ENCODE measurements at regions not wholly inside any gene's neighbourhood (a gene's known extent, or its start where the extent isn't known, plus 50 kb on each side); places are given as distances from the start of the nearest gene placed in this dataset.
"Not testable (repeated sequence)": the region's sequence is repeated elsewhere in the genome, so short reads cannot be mapped to it uniquely, and the experiment has no call there.

DNA sequence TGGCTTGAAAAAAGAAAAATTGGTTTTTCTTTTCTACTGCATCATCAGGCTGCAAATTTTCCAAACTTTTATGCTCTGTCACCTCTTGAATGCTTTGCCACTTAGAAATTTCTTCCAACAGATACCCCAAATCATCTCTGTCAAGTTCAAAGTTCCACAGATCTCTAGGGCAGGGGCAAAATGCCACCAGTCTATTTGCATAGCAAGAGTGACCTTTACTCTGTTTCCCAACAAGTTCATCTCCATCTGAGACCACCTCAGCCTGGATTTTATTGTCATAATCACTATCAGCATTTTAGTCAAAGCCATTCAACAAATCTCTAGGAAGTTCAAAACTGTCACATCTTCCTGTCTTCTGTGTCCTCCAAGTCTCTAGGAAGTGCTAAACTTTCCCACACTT is 240.3 kb downstream of the DPY19L2 start:
- H3K9me3 ChIP-seq (ENCODE audit: control insufficient read depth in 1 of 2, low read length in 2 of 2); POLR2A ChIA-PET (ENCODE audit: partially characterized antibody); H3K36me3 ChIP-seq (ENCODE audit: insufficient read depth, low read length); H3K27me3 ChIP-seq (ENCODE audit: insufficient read depth, low read length); intact Hi-C loops (cut with micrococcal nuclease); H3K27me3 Mint-ChIP-seq; H3K9me3 Mint-ChIP-seq; H3K4me1 ChIP-seq (ENCODE audit: insufficient read depth, low read length); H3K36me3 Mint-ChIP-seq; DNase-seq; H3K4me3 Mint-ChIP-seq; H3K27ac ChIP-seq (ENCODE audit: low read depth, low read length); H3K27ac Mint-ChIP-seq; H3K4me1 Mint-ChIP-seq; H3K4me3 ChIP-seq (ENCODE audit: low read length in 2 of 2): not testable (repeated sequence)
- CTCF ChIA-PET (ENCODE audit: partially characterized antibody), result interaction anchor here (1.5 kb wide), 1 partner anchor 8 kb away, joined by 4 read pairs; no protein-coding TSS in a partner anchor

DNA sequence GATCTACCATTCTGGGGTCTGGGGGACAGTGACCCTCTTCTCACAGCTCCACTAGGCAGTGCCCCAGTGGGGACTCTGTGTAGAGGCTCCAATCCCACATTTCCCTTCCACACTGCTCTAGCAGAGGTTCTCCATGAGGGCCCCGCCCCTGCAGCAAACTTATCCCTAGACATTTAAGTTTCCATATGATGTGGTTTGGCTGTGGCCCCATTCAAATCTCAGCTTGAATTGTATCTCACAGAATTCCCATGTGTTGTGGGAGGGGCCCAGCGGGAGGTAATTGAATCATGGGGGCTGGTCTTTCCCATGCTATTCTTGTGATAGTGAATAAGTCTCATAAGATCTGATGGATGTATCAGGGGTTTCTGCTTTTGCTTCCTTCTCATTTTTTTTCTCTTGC is 241.3 kb downstream of the DPY19L2 start:
- DNase-seq; H3K4me3 Mint-ChIP-seq; H3K27ac ChIP-seq (ENCODE audit: low read depth, low read length); H3K4me3 ChIP-seq (ENCODE audit: low read length in 2 of 2); intact Hi-C loops (cut with micrococcal nuclease); H3K9me3 Mint-ChIP-seq; H3K27me3 Mint-ChIP-seq; H3K27me3 ChIP-seq (ENCODE audit: insufficient read depth, low read length); H3K27ac Mint-ChIP-seq; H3K9me3 ChIP-seq (ENCODE audit: control insufficient read depth in 1 of 2, low read length in 2 of 2); POLR2A ChIA-PET (ENCODE audit: partially characterized antibody); H3K36me3 Mint-ChIP-seq; H3K36me3 ChIP-seq (ENCODE audit: insufficient read depth, low read length); CTCF ChIA-PET (ENCODE audit: partially characterized antibody); H3K4me1 Mint-ChIP-seq; H3K4me1 ChIP-seq (ENCODE audit: insufficient read depth, low read length): not testable (repeated sequence)

DNA sequence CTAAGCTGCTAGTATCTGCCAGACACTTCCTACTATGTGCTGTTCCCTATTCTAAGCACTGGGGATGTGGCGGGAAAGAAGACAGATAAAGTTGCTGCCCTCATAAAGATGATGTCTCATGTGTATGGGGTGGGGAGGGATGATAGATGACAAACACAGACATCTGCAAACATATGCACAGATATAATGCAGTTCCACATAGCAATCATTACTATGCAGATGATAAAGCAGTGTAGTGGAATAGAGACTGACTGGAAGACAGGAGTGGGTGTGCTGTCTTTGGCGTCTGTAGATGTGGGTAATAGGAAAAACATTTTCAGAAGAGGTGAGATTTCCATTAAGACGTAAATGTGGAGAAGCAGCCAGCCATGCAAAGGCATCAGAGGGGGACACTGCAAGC is 243.6 kb downstream of the DPY19L2 start:
- no peak for DNase-seq
- ChIA-PET POLR2A (ENCODE audit: partially characterized antibody) (no interaction called here), CTCF (ENCODE audit: partially characterized antibody) (no interaction called here)
- H3K9me3 Mint-ChIP-seq, result peaks cover 0 to 2% (median 0%) of the 10 kb centered on the region in 8 donors
- Histone ChIP-seq H3K4me1 (ENCODE audit: insufficient read depth, low read length) (no peaks in the 10 kb centered on the region), H3K4me3 (ENCODE audit: low read length in 2 of 2) (no peak overlapping the region), H3K27me3 (ENCODE audit: insufficient read depth, low read length) (no peaks in the 10 kb centered on the region), H3K9me3 (ENCODE audit: control insufficient read depth in 1 of 2, low read length in 2 of 2) (no peaks in the 10 kb centered on the region), H3K27ac (ENCODE audit: low read depth, low read length) (no peak overlapping the region), H3K36me3 (ENCODE audit: insufficient read depth, low read length) (no peaks in the 10 kb centered on the region)
- peaks cover 1 to 4% of the 10 kb centered on the region in 2 donors for H3K27me3 Mint-ChIP-seq
- intact Hi-C loops (cut with micrococcal nuclease), result loop anchor here (5.0 kb wide), 1 partner anchor 833 kb away; no protein-coding TSS in a partner anchor
- H3K36me3 Mint-ChIP-seq, result no peaks in the 10 kb centered on the region
- H3K27ac Mint-ChIP-seq, result no peak overlapping the region
- H3K4me3 Mint-ChIP-seq, result no peak overlapping the region
- no peaks in the 10 kb centered on the region for H3K4me1 Mint-ChIP-seq

DNA sequence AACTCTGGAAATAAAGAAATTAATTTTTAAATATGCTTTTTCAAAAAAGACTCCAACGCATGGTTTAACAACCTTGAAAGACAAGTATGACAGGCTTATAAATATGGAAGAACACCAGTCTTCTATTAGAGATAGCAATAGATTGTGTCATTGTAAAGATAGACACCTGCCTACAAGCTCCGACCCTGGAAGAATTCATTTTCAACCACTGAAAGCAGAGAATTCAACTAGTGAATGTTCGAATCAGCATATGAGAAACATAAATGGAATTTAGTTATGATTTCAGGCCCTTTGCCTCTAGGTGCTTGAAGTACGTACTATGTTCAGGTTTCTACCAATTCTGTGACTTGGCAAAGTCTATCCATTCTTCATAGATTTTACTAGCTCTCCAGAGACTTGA is 244.5 kb downstream of the DPY19L2 start:
- POLR2A ChIA-PET (ENCODE audit: partially characterized antibody), result no interaction called here
- peaks cover 0 to 6% (median 0%) of the 10 kb centered on the region in 8 donors for H3K9me3 Mint-ChIP-seq
- H3K4me1 ChIP-seq (ENCODE audit: insufficient read depth, low read length), result no peaks in the 10 kb centered on the region
- H3K9me3 ChIP-seq (ENCODE audit: control insufficient read depth in 1 of 2, low read length in 2 of 2), result no peaks in the 10 kb centered on the region
- H3K4me1 Mint-ChIP-seq, result no peaks in the 10 kb centered on the region
- H3K36me3 Mint-ChIP-seq, result no peaks in the 10 kb centered on the region
- H3K4me3 ChIP-seq (ENCODE audit: low read length in 2 of 2), result no peak overlapping the region
- CTCF ChIA-PET (ENCODE audit: partially characterized antibody), result no interaction called here
- intact Hi-C loops (cut with micrococcal nuclease), result loop anchor here (5.0 kb wide), 1 partner anchor 833 kb away; no protein-coding TSS in a partner anchor
- H3K27ac Mint-ChIP-seq, result no peak overlapping the region
- no peak overlapping the region for H3K4me3 Mint-ChIP-seq
- H3K27me3 ChIP-seq (ENCODE audit: insufficient read depth, low read length), result no peaks in the 10 kb centered on the region
- H3K27ac ChIP-seq (ENCODE audit: low read depth, low read length), result no peak overlapping the region
- DNase-seq, result no peak
- no peaks in the 10 kb centered on the region for H3K36me3 ChIP-seq (ENCODE audit: insufficient read depth, low read length)
- peaks cover 1 to 4% of the 10 kb centered on the region in 2 donors for H3K27me3 Mint-ChIP-seq

DNA sequence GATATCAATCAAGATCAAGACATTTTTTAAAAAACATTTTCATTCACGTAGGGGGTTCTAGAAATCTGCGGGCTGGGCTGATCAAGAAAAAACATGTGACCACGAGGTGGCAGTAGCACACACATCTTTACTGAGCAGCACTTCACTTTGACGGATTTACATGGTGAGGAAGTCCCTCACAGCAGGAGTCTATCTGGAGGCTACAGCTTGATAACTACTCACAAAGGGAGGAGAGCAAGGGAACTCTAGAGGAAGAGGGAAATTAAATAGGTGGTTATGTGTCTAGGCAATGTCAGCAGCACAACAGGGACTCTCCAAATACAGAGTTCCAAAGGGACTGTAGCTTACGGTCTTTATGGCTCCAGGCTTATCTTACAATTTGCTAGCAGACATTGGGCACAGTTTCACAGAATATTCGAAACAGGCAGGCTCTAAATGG is 248.1 kb downstream of the DPY19L2 start:
- H3K4me1 ChIP-seq (ENCODE audit: insufficient read depth, low read length), result no peaks in the 10 kb centered on the region
- Mint-ChIP-seq H3K27me3 (peaks cover 1 to 2% of the 10 kb centered on the region in 2 donors), H3K27ac (no peak overlapping the region), H3K4me1 (no peaks in the 10 kb centered on the region), H3K4me3 (no peak overlapping the region), H3K9me3 (peaks cover 0 to 6% (median 0%) of the 10 kb centered on the region in 8 donors), H3K36me3 (no peaks in the 10 kb centered on the region)
- H3K4me3 ChIP-seq (ENCODE audit: low read length in 2 of 2), result no peak overlapping the region
- no peaks in the 10 kb centered on the region for H3K9me3 ChIP-seq (ENCODE audit: control insufficient read depth in 1 of 2, low read length in 2 of 2)
- H3K27ac ChIP-seq (ENCODE audit: low read depth, low read length), result no peak overlapping the region
- no peaks in the 10 kb centered on the region for H3K36me3 ChIP-seq (ENCODE audit: insufficient read depth, low read length)
- CTCF ChIA-PET (ENCODE audit: partially characterized antibody), result interaction anchor here (1.4 to 2.4 kb wide), 3 partner anchors 9 to 382 kb away, joined by 4 to 16 read pairs (median 5); no protein-coding TSS in a partner anchor
- intact Hi-C loops (cut with micrococcal nuclease), result loop anchor here (5.0 kb wide), 1 partner anchor 837 kb away; no protein-coding TSS in a partner anchor
- peak in 4 of 5 donors; percentile 1 to 24 (median 4) for DNase-seq
- H3K27me3 ChIP-seq (ENCODE audit: insufficient read depth, low read length), result no peaks in the 10 kb centered on the region
- POLR2A ChIA-PET (ENCODE audit: partially characterized antibody), result no interaction called here

DNA sequence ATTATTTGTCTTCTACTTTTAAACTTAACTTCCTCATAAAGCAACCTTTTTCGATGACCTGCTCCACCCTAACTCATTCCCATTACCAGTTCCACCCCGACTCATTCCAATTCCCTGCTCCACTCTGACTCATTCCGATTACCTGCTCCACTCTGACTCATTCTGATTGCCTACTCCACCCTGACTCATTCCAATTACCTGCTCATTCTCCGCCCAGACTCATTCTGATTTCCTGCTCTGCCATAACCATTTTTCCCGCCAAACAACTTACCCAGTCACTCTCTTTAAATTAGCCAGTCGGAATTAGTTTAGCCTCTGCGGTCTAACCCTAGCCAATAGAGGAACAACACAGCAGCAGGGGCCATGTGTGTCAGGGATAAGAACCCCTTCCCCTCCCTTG is 249.1 kb downstream of the DPY19L2 start:
- H3K4me3 Mint-ChIP-seq, result no peak overlapping the region
- H3K36me3 Mint-ChIP-seq, result no peaks in the 10 kb centered on the region
- Histone ChIP-seq H3K4me3 (ENCODE audit: low read length in 2 of 2) (no peak overlapping the region), H3K4me1 (ENCODE audit: insufficient read depth, low read length) (no peaks in the 10 kb centered on the region), H3K27ac (ENCODE audit: low read depth, low read length) (no peak overlapping the region), H3K27me3 (ENCODE audit: insufficient read depth, low read length) (no peaks in the 10 kb centered on the region), H3K9me3 (ENCODE audit: control insufficient read depth in 1 of 2, low read length in 2 of 2) (no peaks in the 10 kb centered on the region), H3K36me3 (ENCODE audit: insufficient read depth, low read length) (no peaks in the 10 kb centered on the region)
- intact Hi-C loops (cut with micrococcal nuclease), result no loop called here
- peaks cover 1 to 2% of the 10 kb centered on the region in 2 donors for H3K27me3 Mint-ChIP-seq
- peaks cover 0 to 12% (median 4%) of the 10 kb centered on the region in 8 donors for H3K9me3 Mint-ChIP-seq
- no peaks in the 10 kb centered on the region for H3K4me1 Mint-ChIP-seq
- DNase-seq, result no peak
- CTCF ChIA-PET (ENCODE audit: partially characterized antibody), result no interaction called here
- POLR2A ChIA-PET (ENCODE audit: partially characterized antibody), result no interaction called here
- no peak overlapping the region for H3K27ac Mint-ChIP-seq

DNA sequence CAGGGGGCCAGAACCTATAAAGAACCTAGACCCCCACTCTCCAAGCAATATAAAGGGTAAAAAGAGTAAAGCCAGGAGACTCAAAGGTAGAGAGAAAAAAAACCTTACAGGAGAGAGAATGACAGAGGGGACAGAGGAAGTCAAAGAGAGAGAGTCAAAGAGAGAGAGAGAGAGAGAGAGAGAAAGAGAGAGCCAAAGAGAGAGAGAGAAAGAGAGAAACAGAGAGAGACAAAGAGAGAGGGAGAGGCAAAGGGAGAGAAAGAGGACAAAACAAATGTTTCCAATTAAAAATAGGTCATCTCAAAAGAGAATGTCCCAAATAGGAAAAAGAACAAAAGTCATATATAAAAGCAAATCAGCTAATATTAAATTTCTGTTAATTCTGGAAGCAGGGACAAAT is 251.5 kb downstream of the DPY19L2 start:
- Mint-ChIP-seq H3K27ac (no peak overlapping the region), H3K36me3 (no peaks in the 10 kb centered on the region), H3K4me1 (no peaks in the 10 kb centered on the region), H3K27me3 (peaks cover 3 to 4% of the 10 kb centered on the region in 2 donors), H3K9me3 (peaks cover 0 to 15% (median 4%) of the 10 kb centered on the region in 8 donors), H3K4me3 (no peak overlapping the region)
- ChIA-PET POLR2A (ENCODE audit: partially characterized antibody) (no interaction called here), CTCF (ENCODE audit: partially characterized antibody) (interaction anchor here (1.0 kb wide), 1 partner anchor 386 kb away, joined by 3 read pairs; no protein-coding TSS in a partner anchor)
- H3K4me1 ChIP-seq (ENCODE audit: insufficient read depth, low read length), result no peaks in the 10 kb centered on the region
- no peak overlapping the region for H3K27ac ChIP-seq (ENCODE audit: low read depth, low read length)
- no peaks in the 10 kb centered on the region for H3K9me3 ChIP-seq (ENCODE audit: control insufficient read depth in 1 of 2, low read length in 2 of 2)
- DNase-seq, result no peak
- intact Hi-C loops (cut with micrococcal nuclease), result no loop called here
- H3K4me3 ChIP-seq (ENCODE audit: low read length in 2 of 2), result no peak overlapping the region
- H3K36me3 ChIP-seq (ENCODE audit: insufficient read depth, low read length), result no peaks in the 10 kb centered on the region
- H3K27me3 ChIP-seq (ENCODE audit: insufficient read depth, low read length), result no peaks in the 10 kb centered on the region

DNA sequence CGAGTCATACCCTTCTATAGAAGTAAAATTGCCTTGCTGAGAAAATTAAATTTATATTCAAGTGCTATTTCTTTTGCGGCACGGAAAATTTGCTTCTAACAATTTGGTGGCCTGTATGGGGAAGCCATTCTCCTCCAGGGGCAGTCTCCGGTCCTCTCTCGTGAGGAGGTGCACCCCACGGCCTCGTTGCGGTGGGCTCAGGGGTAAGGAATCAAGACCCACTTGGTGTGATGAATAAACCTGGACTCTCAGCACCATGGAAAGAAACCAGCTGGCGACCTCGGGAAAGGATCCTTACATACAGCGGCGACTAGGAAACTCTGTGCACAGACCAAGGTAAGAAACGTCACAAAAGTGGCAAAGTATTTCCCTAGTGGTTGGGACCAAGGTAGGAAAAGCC is 252.9 kb downstream of the DPY19L2 start:
- Histone ChIP-seq H3K9me3 (ENCODE audit: control insufficient read depth in 1 of 2, low read length in 2 of 2) (no peaks in the 10 kb centered on the region), H3K4me1 (ENCODE audit: insufficient read depth, low read length) (no peaks in the 10 kb centered on the region), H3K36me3 (ENCODE audit: insufficient read depth, low read length) (no peaks in the 10 kb centered on the region), H3K27me3 (ENCODE audit: insufficient read depth, low read length) (no peaks in the 10 kb centered on the region), H3K4me3 (ENCODE audit: low read length in 2 of 2) (no peak overlapping the region), H3K27ac (ENCODE audit: low read depth, low read length) (no peak overlapping the region)
- H3K36me3 Mint-ChIP-seq, result no peaks in the 10 kb centered on the region
- CTCF ChIA-PET (ENCODE audit: partially characterized antibody), result no interaction called here
- POLR2A ChIA-PET (ENCODE audit: partially characterized antibody), result no interaction called here
- peaks cover 0 to 13% (median 4%) of the 10 kb centered on the region in 8 donors for H3K9me3 Mint-ChIP-seq
- intact Hi-C loops (cut with micrococcal nuclease), result no loop called here
- DNase-seq, result no peak
- no peak overlapping the region for H3K4me3 Mint-ChIP-seq
- peaks cover 3 to 4% of the 10 kb centered on the region in 2 donors for H3K27me3 Mint-ChIP-seq
- H3K27ac Mint-ChIP-seq, result no peak overlapping the region
- no peaks in the 10 kb centered on the region for H3K4me1 Mint-ChIP-seq

Measured in CD4-positive, alpha-beta memory T cell (primary cell).